ENCODE measurements at regions not wholly inside any gene's neighbourhood (a gene's known extent, or its start where the extent isn't known, plus 50 kb on each side); places are given as distances from the start of the nearest gene placed in this dataset.

DNA sequence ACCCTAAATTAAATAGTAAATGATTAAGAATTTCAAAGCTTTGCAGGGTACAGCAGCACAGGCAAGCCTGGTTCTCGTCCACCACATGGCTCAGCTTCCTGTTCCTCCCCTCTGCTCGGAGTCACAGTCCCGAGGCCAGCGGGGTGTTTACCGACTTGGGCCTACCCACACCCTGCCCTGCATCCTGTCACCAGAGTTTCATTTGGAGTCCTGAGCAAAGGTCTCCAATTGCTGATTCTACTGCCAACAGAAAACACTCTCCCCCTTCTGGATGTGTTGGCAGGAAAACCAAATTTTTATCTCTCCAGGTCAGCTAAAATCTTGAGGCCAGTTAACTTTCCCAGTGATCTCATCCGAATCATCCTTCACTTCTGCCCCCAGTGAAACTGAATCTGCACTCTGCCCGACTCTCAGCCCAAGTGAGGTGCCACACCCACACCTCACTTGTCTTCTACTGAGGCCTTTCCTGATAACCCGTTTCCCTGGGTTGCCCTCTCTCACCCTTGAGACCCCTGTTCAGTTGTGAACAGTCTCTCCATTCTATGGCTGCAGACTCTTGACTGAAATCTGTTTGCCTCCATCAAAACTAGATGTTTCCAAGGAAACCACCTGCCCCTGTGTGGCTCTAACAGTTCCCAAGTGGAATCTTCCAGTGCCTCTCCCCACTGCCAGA, 71.2 kb downstream of the VCPKMT start:
- TF ChIP-seq CTCF (IDR thresholded peaks at IDR 0.05; ENCODE audit: low read depth, low read length) (no peak), EZH2phosphoT487 (IDR thresholded peaks at IDR 0.05; ENCODE audit: low read depth) (no peak)
